DND-41 (cell line): ENCODE measurements at regions not wholly inside any gene's neighbourhood (a gene's known extent, or its start where the extent isn't known, plus 50 kb on each side); places are given as distances from the start of the nearest gene placed in this dataset.

Experiments
- EZH2 ChIP-seq: IDR thresholded peaks from 3 replicates; pipeline ENCODE4 v1.6.1; 2012; ENCODE audit warnings: borderline replicate concordance, low read depth, mild to moderate bottlenecking, moderate library complexity, low read length, inconsistent platforms; ENCODE audit not compliant: severe bottlenecking
- TF ChIP-seq, protein P1 (sequence below): IDR thresholded peaks from 2 replicates; pipeline ENCODE4 v1.5.1; 2012; ENCODE audit warnings: borderline replicate concordance, low read length, moderate library complexity, mild to moderate bottlenecking; ENCODE audit not compliant: poor library complexity, severe bottlenecking; ENCODE audit errors: extremely low read depth

- TF ChIP-seq, protein P1, sequence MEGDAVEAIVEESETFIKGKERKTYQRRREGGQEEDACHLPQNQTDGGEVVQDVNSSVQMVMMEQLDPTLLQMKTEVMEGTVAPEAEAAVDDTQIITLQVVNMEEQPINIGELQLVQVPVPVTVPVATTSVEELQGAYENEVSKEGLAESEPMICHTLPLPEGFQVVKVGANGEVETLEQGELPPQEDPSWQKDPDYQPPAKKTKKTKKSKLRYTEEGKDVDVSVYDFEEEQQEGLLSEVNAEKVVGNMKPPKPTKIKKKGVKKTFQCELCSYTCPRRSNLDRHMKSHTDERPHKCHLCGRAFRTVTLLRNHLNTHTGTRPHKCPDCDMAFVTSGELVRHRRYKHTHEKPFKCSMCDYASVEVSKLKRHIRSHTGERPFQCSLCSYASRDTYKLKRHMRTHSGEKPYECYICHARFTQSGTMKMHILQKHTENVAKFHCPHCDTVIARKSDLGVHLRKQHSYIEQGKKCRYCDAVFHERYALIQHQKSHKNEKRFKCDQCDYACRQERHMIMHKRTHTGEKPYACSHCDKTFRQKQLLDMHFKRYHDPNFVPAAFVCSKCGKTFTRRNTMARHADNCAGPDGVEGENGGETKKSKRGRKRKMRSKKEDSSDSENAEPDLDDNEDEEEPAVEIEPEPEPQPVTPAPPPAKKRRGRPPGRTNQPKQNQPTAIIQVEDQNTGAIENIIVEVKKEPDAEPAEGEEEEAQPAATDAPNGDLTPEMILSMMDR: no peak
- no peak for TF ChIP-seq EZH2
Measured at GRCh38 chr5:122715095-122715494, 59.8 kb upstream of the SNX2 start.
